ENCODE measurements at regions not wholly inside any gene's neighbourhood (a gene's known extent, or its start where the extent isn't known, plus 50 kb on each side); places are given as distances from the start of the nearest gene placed in this dataset.
A peak's percentile ranks its signal among the peaks of the same experiment; 100 is the strongest.
"Not testable (repeated sequence)": the region's sequence is repeated elsewhere in the genome, so short reads cannot be mapped to it uniquely, and the experiment has no call there.

GRCh38 chr3:23723930-23724329 is 81.8 kb upstream of the UBE2E1 start:
- ATAC-seq: no peak
- Histone ChIP-seq H3K4me3 (no peak overlapping the region), H3K36me3 (no peaks in the 10 kb centered on the region), H3K27me3 (no peaks in the 10 kb centered on the region), H3K27ac (no peak overlapping the region), H3K4me1 (peaks cover 0 to 30% (median 0%) of the 10 kb centered on the region in 3 donors), H3K9me3 (no peaks in the 10 kb centered on the region)
- TF ChIP-seq EP300 (IDR thresholded peaks at IDR 0.05) (no peak), POLR2A (IDR thresholded peaks at IDR 0.05) (no peak), POLR2AphosphoS5 (IDR thresholded peaks at IDR 0.05) (no peak), CTCF (IDR thresholded peaks at IDR 0.05) (no peak)

GRCh38 chr3:23726811-23727548 is 78.8 kb upstream of the UBE2E1 start:
- no peaks in the 10 kb centered on the region for H3K9me3 ChIP-seq
- peaks cover 0 to 35% (median 0%) of the 10 kb centered on the region in 3 donors for H3K4me1 ChIP-seq
- no peaks in the 10 kb centered on the region for H3K36me3 ChIP-seq
- no peak for ATAC-seq
- H3K4me3 ChIP-seq: no peak overlapping the region
- WGBS, 2 donors (ENCODE audit: low coverage in 1 of 2): 71 to 77% methylated on average over 4 to 5 of the region's 5 CpGs
- no peak overlapping the region for H3K27ac ChIP-seq
- TF ChIP-seq POLR2AphosphoS5 (IDR thresholded peaks at IDR 0.05) (no peak), EP300 (IDR thresholded peaks at IDR 0.05) (no peak), CTCF (IDR thresholded peaks at IDR 0.05) (no peak), POLR2A (IDR thresholded peaks at IDR 0.05) (no peak)
- no peaks in the 10 kb centered on the region for H3K27me3 ChIP-seq

GRCh38 chr3:23728601-23729117 is 77.1 kb upstream of the UBE2E1 start:
- no peak overlapping the region for H3K4me3 ChIP-seq

GRCh38 chr3:23729362-23729761 is 76.4 kb upstream of the UBE2E1 start:
- Histone ChIP-seq H3K27ac (peak overlapping the region in 1 of 4 donors; percentile 8), H3K4me1 (peaks cover 0 to 35% (median 0%) of the 10 kb centered on the region in 3 donors)
- not testable (repeated sequence) for ATAC-seq, H3K9me3 ChIP-seq, H3K36me3 ChIP-seq, H3K4me3 ChIP-seq, H3K27me3 ChIP-seq
- WGBS, 2 donors (ENCODE audit: low coverage in 1 of 2): no CpG with 5 or more reads among the region's 6 CpGs

More at GRCh38 chr3:23728601-23729117, 77.1 kb upstream of the UBE2E1 start:
- ATAC-seq: peak; percentile 26
- 57 to 61% methylated on average over 2 of the region's 4 CpGs for WGBS, 2 donors (ENCODE audit: low coverage in 1 of 2)
- H3K36me3 ChIP-seq: no peaks in the 10 kb centered on the region
- peak overlapping the region in 2 of 4 donors; percentile 8 to 42 for H3K27ac ChIP-seq
- no peaks in the 10 kb centered on the region for H3K9me3 ChIP-seq
- H3K27me3 ChIP-seq: no peaks in the 10 kb centered on the region
- peaks cover 0 to 35% (median 0%) of the 10 kb centered on the region in 3 donors for H3K4me1 ChIP-seq
- TF ChIP-seq POLR2A (IDR thresholded peaks at IDR 0.05) (no peak), POLR2AphosphoS5 (IDR thresholded peaks at IDR 0.05) (peak; percentile 33)

GRCh38 chr3:23734481-23734880 is 71.3 kb upstream of the UBE2E1 start:
- no peaks in the 10 kb centered on the region for H3K9me3 ChIP-seq
- H3K27me3 ChIP-seq: no peaks in the 10 kb centered on the region
- 80 to 100% methylated on average over 2 to 3 of the region's 3 CpGs for WGBS, 2 donors (ENCODE audit: low coverage in 1 of 2)
- H3K4me3 ChIP-seq: no peak overlapping the region
- H3K36me3 ChIP-seq: no peaks in the 10 kb centered on the region
- H3K27ac ChIP-seq: no peak overlapping the region
- peaks cover 0 to 30% (median 4%) of the 10 kb centered on the region in 3 donors for H3K4me1 ChIP-seq
- TF ChIP-seq CTCF (IDR thresholded peaks at IDR 0.05): no peak
- no peak for TF ChIP-seq EP300 (IDR thresholded peaks at IDR 0.05)
- no peak for TF ChIP-seq POLR2A (IDR thresholded peaks at IDR 0.05)
- TF ChIP-seq POLR2AphosphoS5 (IDR thresholded peaks at IDR 0.05): no peak
- ATAC-seq: no peak

- H3K27ac ChIP-seq: no peak overlapping the region
- WGBS, 2 donors (ENCODE audit: low coverage in 1 of 2): 56 to 100% methylated on average over 1 to 3 of the region's 3 CpGs
- H3K4me1 ChIP-seq: peaks cover 0 to 32% (median 4%) of the 10 kb centered on the region in 3 donors
- ATAC-seq: no peak
- no peak for TF ChIP-seq POLR2AphosphoS5 (IDR thresholded peaks at IDR 0.05)
- TF ChIP-seq EP300 (IDR thresholded peaks at IDR 0.05): no peak
- no peak for TF ChIP-seq POLR2A (IDR thresholded peaks at IDR 0.05)
- no peak overlapping the region for H3K4me3 ChIP-seq
- no peaks in the 10 kb centered on the region for H3K27me3 ChIP-seq
- no peaks in the 10 kb centered on the region for H3K9me3 ChIP-seq
- H3K36me3 ChIP-seq: no peaks in the 10 kb centered on the region
Measured at GRCh38 chr3:23735062-23735461, 70.7 kb upstream of the UBE2E1 start.
